ENCODE measurements at regions not wholly inside any gene's neighbourhood (a gene's known extent, or its start where the extent isn't known, plus 50 kb on each side); places are given as distances from the start of the nearest gene placed in this dataset.
A peak's percentile ranks its signal among the peaks of the same experiment; 100 is the strongest.

- no peak for DNase-seq
- no peak for ATAC-seq (ENCODE audit: poor library complexity)
- intact Hi-C loops (cut with DNase I), result no loop called here
These were observed 918.8 kb upstream of the MIR17HG start for GRCh38 chr13:90428522-90429210.

GRCh38 chr13:90430127-90430526 is 917.4 kb upstream of the MIR17HG start:
- no peak for ATAC-seq (ENCODE audit: poor library complexity)
- intact Hi-C loops (cut with DNase I), result no loop called here
- DNase-seq, result no peak

- intact Hi-C loops (cut with DNase I), result no loop called here
These were observed 910.8 kb upstream of the MIR17HG start for GRCh38 chr13:90436697-90437096.

GRCh38 chr13:90438576-90438975 is 908.9 kb upstream of the MIR17HG start:
- ATAC-seq (ENCODE audit: poor library complexity), result no peak
- intact Hi-C loops (cut with DNase I), result no loop called here
- no peak for DNase-seq

More at GRCh38 chr13:90436697-90437096, 910.8 kb upstream of the MIR17HG start:
- no peak for ATAC-seq (ENCODE audit: poor library complexity)
- no peak for DNase-seq

GRCh38 chr13:90443268-90443667 is 904.2 kb upstream of the MIR17HG start:
- ATAC-seq (ENCODE audit: poor library complexity) (no peak), DNase-seq (no peak)
- intact Hi-C loops (cut with DNase I), result no loop called here

- ATAC-seq (ENCODE audit: poor library complexity), result no peak
- DNase-seq, result no peak
- intact Hi-C loops (cut with DNase I), result no loop called here
These were observed 903.3 kb upstream of the MIR17HG start for GRCh38 chr13:90444232-90444631.

- ATAC-seq (ENCODE audit: poor library complexity), result peak; percentile 69
- intact Hi-C loops (cut with DNase I), result no loop called here
- no peak for DNase-seq
These were observed 902.3 kb upstream of the MIR17HG start for GRCh38 chr13:90445179-90445578.

GRCh38 chr13:90447034-90447733 is 900.3 kb upstream of the MIR17HG start:
- intact Hi-C loops (cut with DNase I), result no loop called here
- no peak for ATAC-seq (ENCODE audit: poor library complexity)
- DNase-seq, result no peak

GRCh38 chr13:90447734-90448101 is 899.8 kb upstream of the MIR17HG start:
- DNase-seq (no peak), ATAC-seq (ENCODE audit: poor library complexity) (no peak)
- intact Hi-C loops (cut with DNase I), result no loop called here

- ATAC-seq (ENCODE audit: poor library complexity), result no peak
- intact Hi-C loops (cut with DNase I), result no loop called here
- DNase-seq, result no peak
These were observed 898.9 kb upstream of the MIR17HG start for GRCh38 chr13:90448466-90449037.

- DNase-seq (no peak), ATAC-seq (ENCODE audit: poor library complexity) (no peak)
- intact Hi-C loops (cut with DNase I), result no loop called here
These were observed 894.1 kb upstream of the MIR17HG start for GRCh38 chr13:90453342-90453741.

- DNase-seq (no peak), ATAC-seq (ENCODE audit: poor library complexity) (no peak)
- intact Hi-C loops (cut with DNase I), result no loop called here
These were observed 893.4 kb upstream of the MIR17HG start for GRCh38 chr13:90454002-90454636.

- intact Hi-C loops (cut with DNase I), result no loop called here
- no peak for ATAC-seq (ENCODE audit: poor library complexity)
- DNase-seq, result no peak
These were observed 892.4 kb upstream of the MIR17HG start for GRCh38 chr13:90455067-90455466.

- ATAC-seq (ENCODE audit: poor library complexity) (no peak), DNase-seq (no peak)
- intact Hi-C loops (cut with DNase I), result no loop called here
These were observed 891.7 kb upstream of the MIR17HG start for GRCh38 chr13:90455823-90456222.

GRCh38 chr13:90461398-90461797 is 886.1 kb upstream of the MIR17HG start:
- ATAC-seq (ENCODE audit: poor library complexity) (no peak), DNase-seq (no peak)
- intact Hi-C loops (cut with DNase I), result no loop called here

- ATAC-seq (ENCODE audit: poor library complexity) (no peak), DNase-seq (no peak)
- intact Hi-C loops (cut with DNase I), result no loop called here
These were observed 870.3 kb upstream of the MIR17HG start for GRCh38 chr13:90477216-90477615.

GRCh38 chr13:90483906-90484305 is 863.6 kb upstream of the MIR17HG start:
- ATAC-seq (ENCODE audit: poor library complexity), result no peak
- intact Hi-C loops (cut with DNase I), result no loop called here

GRCh38 chr13:90485436-90485835 is 862.1 kb upstream of the MIR17HG start:
- intact Hi-C loops (cut with DNase I), result no loop called here
- peak; percentile 45 for ATAC-seq (ENCODE audit: poor library complexity)

More at GRCh38 chr13:90483906-90484305, 863.6 kb upstream of the MIR17HG start:
- DNase-seq, result no peak

GRCh38 chr13:90492872-90493271 is 854.6 kb upstream of the MIR17HG start:
- intact Hi-C loops (cut with DNase I), result no loop called here
- no peak for DNase-seq
- no peak for ATAC-seq (ENCODE audit: poor library complexity)

More at GRCh38 chr13:90485436-90485835, 862.1 kb upstream of the MIR17HG start:
- DNase-seq, result no peak

GRCh38 chr13:90493667-90494066 is 853.8 kb upstream of the MIR17HG start:
- DNase-seq (no peak), ATAC-seq (ENCODE audit: poor library complexity) (no peak)
- intact Hi-C loops (cut with DNase I), result no loop called here

Data from Right ventricle myocardium superior (tissue), 1 donor.